ENCODE measurements at regions not wholly inside any gene's neighbourhood (a gene's known extent, or its start where the extent isn't known, plus 50 kb on each side); places are given as distances from the start of the nearest gene placed in this dataset.

GRCh38 chr20:52321396-52321795, 129.8 kb upstream of the ZFP64 start:
- Histone ChIP-seq H3K9me2 (ENCODE audit: insufficient read depth, low read length) (no peaks in the 10 kb centered on the region), H4K20me1 (ENCODE audit: insufficient read depth, low read length) (no peaks in the 10 kb centered on the region), H3K4me3 (ENCODE audit: low read depth, low read length, poor library complexity, severe bottlenecking) (no peak overlapping the region), H3K4me2 (ENCODE audit: low read length) (no peak overlapping the region), H3K79me2 (ENCODE audit: insufficient read depth, low read depth, low read length) (no peaks in the 10 kb centered on the region), H3K9me3 (ENCODE audit: low read length) (no peaks in the 10 kb centered on the region), H2AFZ (ENCODE audit: low read length) (no peak overlapping the region), H3K36me3 (ENCODE audit: insufficient read depth, low read length) (no peaks in the 10 kb centered on the region), H3K27ac (ENCODE audit: low read depth, low read length, poor library complexity, severe bottlenecking) (no peak overlapping the region), H3K4me1 (ENCODE audit: insufficient read depth, low read length, poor library complexity, severe bottlenecking) (no peaks in the 10 kb centered on the region)
- ChIA-PET POLR2A (no interaction called here), CTCF (ENCODE audit: unreplicated experiment) (no interaction called here)
- BruUV-seq (replicated peaks) = no TSS peak
- intact Hi-C loops (cut with micrococcal nuclease; ENCODE audit: unreplicated experiment) = no loop called here
- no peak for TF ChIP-seq EZH2phosphoT487 (IDR thresholded peaks at IDR 0.05; ENCODE audit: borderline replicate concordance, low read depth, low read length)
- TF ChIP-seq, protein P1, sequence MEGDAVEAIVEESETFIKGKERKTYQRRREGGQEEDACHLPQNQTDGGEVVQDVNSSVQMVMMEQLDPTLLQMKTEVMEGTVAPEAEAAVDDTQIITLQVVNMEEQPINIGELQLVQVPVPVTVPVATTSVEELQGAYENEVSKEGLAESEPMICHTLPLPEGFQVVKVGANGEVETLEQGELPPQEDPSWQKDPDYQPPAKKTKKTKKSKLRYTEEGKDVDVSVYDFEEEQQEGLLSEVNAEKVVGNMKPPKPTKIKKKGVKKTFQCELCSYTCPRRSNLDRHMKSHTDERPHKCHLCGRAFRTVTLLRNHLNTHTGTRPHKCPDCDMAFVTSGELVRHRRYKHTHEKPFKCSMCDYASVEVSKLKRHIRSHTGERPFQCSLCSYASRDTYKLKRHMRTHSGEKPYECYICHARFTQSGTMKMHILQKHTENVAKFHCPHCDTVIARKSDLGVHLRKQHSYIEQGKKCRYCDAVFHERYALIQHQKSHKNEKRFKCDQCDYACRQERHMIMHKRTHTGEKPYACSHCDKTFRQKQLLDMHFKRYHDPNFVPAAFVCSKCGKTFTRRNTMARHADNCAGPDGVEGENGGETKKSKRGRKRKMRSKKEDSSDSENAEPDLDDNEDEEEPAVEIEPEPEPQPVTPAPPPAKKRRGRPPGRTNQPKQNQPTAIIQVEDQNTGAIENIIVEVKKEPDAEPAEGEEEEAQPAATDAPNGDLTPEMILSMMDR (conservative IDR thresholded peaks at IDR 0.05; ENCODE audit: low read length) = no peak
- no peak for DNase-seq (ENCODE audit: low spot score)

DNA sequence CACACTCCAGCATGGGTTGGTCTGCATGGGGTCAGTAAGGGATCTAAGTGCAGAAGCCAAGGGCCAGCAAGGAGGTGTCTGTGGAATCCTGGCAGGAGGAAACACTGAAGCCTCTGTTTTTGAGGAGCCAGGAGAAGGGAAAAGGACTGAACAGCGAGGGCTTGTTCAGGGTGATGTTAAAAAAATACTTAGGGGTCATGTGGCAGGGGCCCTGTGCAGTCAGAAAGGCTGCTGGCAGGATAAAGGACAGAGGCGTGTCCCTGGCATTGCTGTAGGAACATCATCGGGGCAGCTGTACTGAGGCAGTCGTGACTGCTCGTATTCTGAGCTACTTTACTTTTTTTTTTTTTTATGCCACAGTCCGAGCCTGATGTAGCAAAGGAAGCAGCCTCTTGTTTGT, 127.1 kb upstream of the ZFP64 start:
- Histone ChIP-seq H3K4me3 (ENCODE audit: low read depth, low read length, poor library complexity, severe bottlenecking) (no peak overlapping the region), H3K9me3 (ENCODE audit: low read length) (no peaks in the 10 kb centered on the region), H2AFZ (ENCODE audit: low read length) (no peak overlapping the region), H3K9me2 (ENCODE audit: insufficient read depth, low read length) (no peaks in the 10 kb centered on the region), H4K20me1 (ENCODE audit: insufficient read depth, low read length) (no peaks in the 10 kb centered on the region), H3K79me2 (ENCODE audit: insufficient read depth, low read depth, low read length) (no peaks in the 10 kb centered on the region), H3K4me1 (ENCODE audit: insufficient read depth, low read length, poor library complexity, severe bottlenecking) (no peaks in the 10 kb centered on the region), H3K36me3 (ENCODE audit: insufficient read depth, low read length) (no peaks in the 10 kb centered on the region), H3K27ac (ENCODE audit: low read depth, low read length, poor library complexity, severe bottlenecking) (no peak overlapping the region), H3K4me2 (ENCODE audit: low read length) (no peak overlapping the region)
- POLR2A ChIA-PET = no interaction called here
- no TSS peak for BruUV-seq (replicated peaks)
- no peak for TF ChIP-seq EZH2phosphoT487 (IDR thresholded peaks at IDR 0.05; ENCODE audit: borderline replicate concordance, low read depth, low read length)
- TF ChIP-seq, protein P1 (conservative IDR thresholded peaks at IDR 0.05; ENCODE audit: low read length) = no peak
- CTCF ChIA-PET (ENCODE audit: unreplicated experiment) = no interaction called here
- intact Hi-C loops (cut with micrococcal nuclease; ENCODE audit: unreplicated experiment) = no loop called here
- DNase-seq (ENCODE audit: low spot score) = no peak

- Histone ChIP-seq H3K79me2 (ENCODE audit: insufficient read depth, low read depth, low read length) (no peaks in the 10 kb centered on the region), H3K9me2 (ENCODE audit: insufficient read depth, low read length) (no peaks in the 10 kb centered on the region), H3K27ac (ENCODE audit: low read depth, low read length, poor library complexity, severe bottlenecking) (no peak overlapping the region), H4K20me1 (ENCODE audit: insufficient read depth, low read length) (no peaks in the 10 kb centered on the region), H3K9me3 (ENCODE audit: low read length) (no peaks in the 10 kb centered on the region), H3K4me3 (ENCODE audit: low read depth, low read length, poor library complexity, severe bottlenecking) (no peak overlapping the region), H2AFZ (ENCODE audit: low read length) (no peak overlapping the region), H3K36me3 (ENCODE audit: insufficient read depth, low read length) (no peaks in the 10 kb centered on the region), H3K4me2 (ENCODE audit: low read length) (no peak overlapping the region), H3K4me1 (ENCODE audit: insufficient read depth, low read length, poor library complexity, severe bottlenecking) (no peaks in the 10 kb centered on the region)
- DNase-seq (ENCODE audit: low spot score) = no peak
- CTCF ChIA-PET (ENCODE audit: unreplicated experiment) = no interaction called here
- no peak for TF ChIP-seq EZH2phosphoT487 (IDR thresholded peaks at IDR 0.05; ENCODE audit: borderline replicate concordance, low read depth, low read length)
- intact Hi-C loops (cut with micrococcal nuclease; ENCODE audit: unreplicated experiment) = loop anchor here (2.0 to 5.0 kb wide), 2 partner anchors 64 to 903 kb away; no protein-coding TSS in a partner anchor
- POLR2A ChIA-PET = interaction anchor here (0.6 kb wide), 1 partner anchor 143 kb away, joined by 6 read pairs; no protein-coding TSS in a partner anchor
- no TSS peak for BruUV-seq (replicated peaks)
Measured at GRCh38 chr20:52313341-52313963, 121.9 kb upstream of the ZFP64 start.
